CMK (cell line): ENCODE measurements at regions not wholly inside any gene's neighbourhood (a gene's known extent, or its start where the extent isn't known, plus 50 kb on each side); places are given as distances from the start of the nearest gene placed in this dataset.

Experiments used
- DNase-seq: peaks from one replicate; pipeline ENCODE4 v3.0.0-alpha.2; 2010; ENCODE audit warnings: low read depth

DNA sequence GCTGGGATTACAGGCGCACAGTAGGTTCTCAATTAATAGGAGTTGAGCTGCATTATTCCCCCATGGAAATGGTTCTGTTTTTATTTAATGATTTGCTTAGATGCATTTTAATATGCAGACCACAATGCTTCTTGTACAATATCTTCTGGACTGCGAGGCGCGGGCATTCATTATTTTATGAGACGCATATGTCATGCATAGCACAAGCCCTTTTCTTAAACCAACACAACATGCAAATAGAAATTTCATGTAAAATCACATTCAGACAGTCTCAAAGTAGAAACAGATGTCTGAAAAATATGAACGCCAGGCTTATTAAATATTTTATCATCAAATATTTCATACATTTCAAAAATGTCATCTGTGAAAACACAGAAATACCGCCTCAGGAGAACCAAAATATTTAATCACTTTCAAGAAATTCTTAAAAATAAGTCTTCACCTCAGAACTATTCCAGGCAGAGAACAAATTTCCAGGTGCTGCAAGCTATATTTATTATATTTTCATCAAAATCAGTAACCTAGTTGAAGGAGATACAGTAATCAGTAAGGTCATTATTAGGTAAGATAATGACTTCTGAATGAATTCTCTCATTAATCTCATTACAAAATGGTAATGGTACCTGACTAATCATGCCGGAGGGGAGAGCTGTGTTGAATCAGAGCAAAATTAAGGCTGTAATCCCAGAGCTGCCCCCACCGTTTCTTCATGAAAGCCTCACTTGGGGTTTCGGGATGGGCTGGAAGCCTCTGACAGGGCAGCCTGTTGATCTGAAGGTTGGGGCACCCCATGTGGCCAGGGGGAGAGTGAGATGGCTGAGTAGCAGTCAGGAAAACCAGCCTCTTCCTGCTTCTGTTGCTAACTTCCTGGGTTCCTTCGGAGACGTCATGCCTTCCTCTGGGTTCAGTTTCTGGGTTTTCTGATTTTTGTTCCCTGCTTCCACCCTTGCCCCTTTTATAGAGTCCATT, 133.9 kb upstream of the ZNF618 start:
- DNase-seq: no peak

DNA sequence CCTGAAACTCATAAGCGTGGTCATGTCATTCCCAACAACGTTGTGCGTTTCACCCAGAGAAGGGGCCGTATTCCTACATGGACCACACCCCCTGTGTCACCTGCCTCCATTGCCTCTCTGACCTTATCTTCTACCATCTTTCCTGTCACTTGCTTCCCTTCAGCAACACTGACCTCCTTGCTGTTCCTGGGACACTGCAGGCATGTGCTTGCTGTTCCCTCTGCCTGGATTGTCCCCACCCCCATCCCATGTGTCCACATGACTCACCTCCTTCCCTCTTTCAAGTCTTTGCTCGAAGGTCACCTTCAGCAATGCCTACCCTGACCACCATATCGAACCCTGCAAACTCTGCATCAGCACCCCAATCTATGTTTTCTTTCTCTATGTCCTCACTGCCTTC, 133.2 kb upstream of the ZNF618 start:
- no peak for DNase-seq

DNA sequence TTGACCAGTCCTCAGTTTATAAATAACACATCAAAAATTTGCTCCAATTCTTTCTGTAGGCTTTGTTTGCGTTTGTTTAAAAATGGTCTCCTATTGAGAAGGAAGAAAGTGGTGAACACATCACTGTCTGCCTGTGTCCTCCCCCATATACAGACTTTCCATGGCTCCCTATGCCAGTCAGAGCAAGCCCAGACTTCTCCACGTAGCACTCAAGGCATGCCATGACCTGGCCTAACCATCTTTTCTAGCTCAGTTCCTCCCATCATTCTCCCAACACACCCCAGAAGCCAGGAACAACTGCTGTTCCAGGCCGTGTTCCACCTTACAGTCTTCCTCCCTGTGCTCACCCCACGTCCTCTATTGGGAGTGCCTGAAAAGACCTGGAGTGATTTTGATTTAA, 129.6 kb upstream of the ZNF618 start:
- DNase-seq: no peak

DNA sequence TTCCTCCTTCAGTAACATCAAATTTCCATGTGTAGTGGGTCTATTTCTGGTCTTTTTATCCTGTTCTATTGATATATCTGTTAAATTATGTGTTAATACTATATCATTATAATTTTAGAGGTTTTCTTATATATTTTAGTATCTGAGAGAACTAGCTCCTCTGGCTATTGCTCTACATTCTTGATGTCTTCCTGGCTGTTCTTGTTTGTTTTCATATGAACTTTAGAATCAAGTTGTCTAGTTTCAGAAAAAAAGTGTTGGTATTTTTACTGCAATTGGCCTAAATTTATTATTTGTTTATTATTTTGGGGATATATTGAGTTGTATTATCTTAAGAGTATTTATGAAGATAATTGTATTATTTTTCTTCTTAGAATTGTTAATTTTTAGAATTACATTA, 128.0 kb upstream of the ZNF618 start:
- DNase-seq: no peak

DNA sequence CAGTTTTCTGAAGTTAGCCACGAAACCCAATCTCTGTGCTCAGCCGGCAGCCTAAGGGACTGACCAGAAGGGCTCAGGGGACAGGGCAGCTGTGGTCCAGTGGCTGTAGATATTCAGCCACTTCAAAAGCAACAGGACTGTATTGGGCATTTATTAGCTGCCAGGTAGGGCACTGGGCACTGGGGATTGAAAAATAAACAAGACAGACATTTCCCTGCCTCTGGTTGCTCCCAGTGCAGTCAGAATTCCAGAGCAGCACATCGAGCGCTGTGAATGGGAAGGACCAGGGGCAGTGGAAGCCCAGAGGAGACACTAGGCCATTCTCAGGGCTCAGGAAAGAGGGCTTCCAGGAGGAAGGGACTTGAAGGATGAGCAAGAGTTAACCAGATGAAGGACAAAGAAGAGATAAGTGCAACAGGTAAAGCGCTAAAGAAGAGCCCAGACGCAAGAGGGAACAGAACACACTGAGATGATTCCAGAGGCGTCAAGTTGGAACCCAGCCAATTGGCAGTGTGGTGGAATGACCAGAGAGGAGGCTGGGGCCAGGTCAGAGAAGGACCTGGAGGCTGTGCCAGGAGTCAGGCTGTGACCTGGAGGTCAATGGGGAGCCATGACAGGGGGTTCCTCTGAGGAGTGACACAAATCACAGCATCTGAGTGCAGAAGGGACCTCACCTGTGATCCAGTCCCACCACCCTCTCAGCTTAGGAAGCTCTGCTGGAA, 122.5 kb upstream of the ZNF618 start:
- no peak for DNase-seq

DNA sequence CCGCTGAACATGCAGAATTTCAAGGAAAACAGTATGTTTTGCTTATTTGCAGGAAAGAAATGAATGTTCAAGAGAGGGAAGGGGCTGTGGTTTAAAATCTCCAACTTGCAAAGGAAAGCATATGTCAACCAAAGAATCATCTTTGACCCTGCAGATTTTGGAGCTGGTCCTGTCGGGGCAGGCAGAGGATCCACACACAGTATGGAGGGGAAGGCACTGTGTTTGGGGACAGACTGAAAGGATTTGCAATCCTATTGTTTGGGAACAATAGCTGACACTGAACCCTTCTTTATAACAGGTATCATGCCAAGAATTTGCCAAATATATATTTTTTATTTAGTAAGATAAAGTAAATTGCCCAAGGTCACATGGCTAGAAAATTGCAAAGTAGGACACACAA, 121.4 kb upstream of the ZNF618 start:
- DNase-seq: no peak

DNA sequence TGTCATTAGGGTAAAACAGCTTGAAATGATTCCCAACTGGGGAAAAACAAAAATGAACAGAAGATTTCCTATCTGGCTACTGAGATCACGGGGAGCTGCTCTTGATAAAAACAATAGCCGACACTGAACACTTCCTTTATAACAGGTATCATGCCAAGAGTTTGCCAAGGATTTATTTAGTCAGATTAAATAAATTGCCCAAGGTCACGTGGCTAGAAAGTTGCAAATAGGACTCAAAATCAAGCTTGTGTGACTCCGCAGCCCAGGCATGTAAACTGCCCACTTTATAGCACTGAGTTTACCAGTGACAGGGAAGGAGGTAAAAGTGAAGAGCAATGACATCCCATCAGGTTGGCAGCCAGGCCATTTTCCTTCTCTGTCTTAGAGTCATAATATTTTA, 120.7 kb upstream of the ZNF618 start:
- no peak for DNase-seq

DNA sequence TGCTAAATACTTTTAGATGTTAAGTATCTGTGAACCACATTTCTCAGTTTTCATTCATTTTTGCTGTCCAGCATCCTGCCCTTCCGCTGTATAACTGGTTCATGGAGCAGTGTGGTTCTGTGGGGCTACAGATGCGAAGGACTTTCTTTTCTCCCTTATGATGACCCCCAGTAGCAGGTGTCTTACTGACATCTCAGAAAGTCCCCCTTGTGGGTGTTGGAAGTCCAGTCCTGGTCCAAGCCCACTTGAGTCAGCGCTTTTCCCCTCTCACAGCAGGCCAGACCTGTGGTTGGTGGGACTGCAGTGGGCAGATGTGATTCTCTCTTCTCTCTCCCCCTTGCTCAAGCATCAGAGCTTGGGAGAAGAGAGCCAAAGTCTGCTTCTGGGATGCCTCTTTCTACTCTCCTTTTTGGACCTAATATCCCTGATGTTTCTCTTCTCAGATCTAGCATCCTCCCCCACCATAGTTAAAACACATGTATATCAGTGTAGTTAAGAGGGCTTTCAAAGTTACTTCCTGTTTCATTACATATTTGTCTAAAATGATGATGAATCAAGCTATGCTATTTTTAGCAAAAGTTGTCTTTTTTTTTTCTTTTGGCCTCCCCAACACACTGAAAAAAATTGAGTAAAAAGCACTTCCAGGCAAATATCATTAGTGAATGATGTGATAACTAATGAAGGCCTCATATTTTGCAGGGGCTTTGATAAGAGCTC, 119.5 kb upstream of the ZNF618 start:
- DNase-seq: no peak

DNA sequence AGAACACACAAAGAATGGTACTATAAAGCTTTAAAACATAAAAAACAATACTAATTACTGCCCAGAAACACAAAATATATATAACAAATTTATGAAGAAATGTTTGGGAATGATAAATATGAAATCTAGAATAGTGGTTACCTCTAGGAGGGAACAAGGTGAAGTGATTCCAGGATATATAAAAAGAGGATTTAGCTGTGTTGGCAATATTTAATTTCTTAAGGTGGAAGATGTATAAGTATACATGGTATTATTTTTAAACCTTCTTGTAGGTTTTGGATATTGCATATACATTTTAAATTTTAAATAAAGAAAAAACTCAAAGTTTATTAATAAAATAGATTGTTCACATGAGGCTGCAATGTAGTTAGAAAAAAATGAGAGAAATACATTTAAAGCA, 112.7 kb upstream of the ZNF618 start:
- no peak for DNase-seq

DNA sequence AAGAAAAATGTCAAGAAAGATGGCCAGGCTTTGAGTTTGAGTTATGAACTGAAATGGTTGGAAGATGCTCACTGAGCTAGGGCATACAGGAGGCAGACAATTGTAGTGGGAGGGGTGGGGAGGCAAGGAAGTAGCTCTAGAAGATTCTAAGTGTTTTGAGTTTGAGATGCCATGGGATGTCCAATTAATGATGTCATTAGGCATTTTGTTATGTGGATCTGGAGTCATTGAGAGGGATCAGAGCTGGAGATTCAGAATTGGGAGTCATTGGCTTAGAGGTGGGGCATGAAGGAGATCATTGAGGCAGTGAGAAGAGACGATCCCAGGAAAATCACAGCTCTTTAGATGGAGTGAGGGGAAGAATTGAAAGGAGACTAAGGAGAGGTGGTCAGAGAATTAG, 111.5 kb upstream of the ZNF618 start:
- DNase-seq: no peak

DNA sequence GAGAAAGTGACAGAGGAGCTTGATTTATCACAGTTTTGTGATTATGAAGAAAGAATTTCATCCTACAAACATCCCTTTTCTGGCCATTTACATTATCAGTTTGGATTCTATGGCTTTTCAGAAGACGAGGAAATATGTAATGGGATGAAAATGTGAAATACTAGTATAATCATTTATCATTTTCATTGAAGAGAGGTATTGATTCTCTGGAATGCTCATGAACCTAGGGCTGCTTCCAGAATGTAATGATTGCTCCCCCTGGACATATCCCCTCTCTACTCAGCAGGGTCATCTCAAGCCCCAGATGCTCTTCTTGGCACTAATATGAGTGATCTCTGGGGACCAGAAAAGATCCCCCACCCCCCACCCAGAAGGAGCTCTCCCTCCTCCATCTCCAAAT, 106.7 kb upstream of the ZNF618 start:
- no peak for DNase-seq

DNA sequence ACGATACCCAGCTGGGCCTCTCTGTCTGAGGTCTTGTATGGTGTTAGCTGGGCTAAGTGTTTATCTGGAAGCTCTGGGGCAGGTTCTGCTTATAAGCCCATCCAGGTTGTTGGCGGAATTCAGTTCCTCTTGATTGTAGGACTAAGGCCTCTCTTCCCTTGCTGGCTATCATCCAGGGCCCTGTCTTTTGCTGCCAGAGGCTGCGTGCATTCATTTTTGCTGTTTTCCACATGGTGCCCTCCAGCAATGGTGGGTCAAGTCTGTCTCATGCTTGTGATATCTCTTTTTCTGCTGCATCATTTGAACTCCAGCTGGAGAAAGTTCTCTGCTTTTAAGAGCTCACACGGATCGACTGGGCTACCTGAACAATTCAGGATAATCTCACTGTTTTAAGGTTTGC, 105.7 kb upstream of the ZNF618 start:
- DNase-seq: no peak

DNA sequence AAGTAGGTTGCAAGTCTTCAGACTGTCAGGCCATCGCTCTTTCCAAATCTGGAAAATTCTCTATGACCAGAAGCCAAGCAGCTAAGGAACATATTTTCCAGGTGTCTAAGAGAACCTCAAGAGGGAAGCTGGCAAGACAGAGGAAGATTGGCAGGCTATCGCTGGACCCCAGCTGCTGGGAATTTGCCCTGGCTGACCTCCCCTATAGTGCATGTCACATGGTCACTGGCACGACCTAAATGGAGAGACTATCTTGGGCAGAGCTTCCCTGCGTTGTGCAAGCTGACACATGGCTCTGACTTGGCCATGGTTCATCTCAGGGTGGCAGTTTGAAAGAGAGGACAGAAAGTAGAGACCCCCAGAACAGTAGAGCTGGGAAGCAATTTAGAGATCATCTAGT, 104.9 kb upstream of the ZNF618 start:
- no peak for DNase-seq

DNA sequence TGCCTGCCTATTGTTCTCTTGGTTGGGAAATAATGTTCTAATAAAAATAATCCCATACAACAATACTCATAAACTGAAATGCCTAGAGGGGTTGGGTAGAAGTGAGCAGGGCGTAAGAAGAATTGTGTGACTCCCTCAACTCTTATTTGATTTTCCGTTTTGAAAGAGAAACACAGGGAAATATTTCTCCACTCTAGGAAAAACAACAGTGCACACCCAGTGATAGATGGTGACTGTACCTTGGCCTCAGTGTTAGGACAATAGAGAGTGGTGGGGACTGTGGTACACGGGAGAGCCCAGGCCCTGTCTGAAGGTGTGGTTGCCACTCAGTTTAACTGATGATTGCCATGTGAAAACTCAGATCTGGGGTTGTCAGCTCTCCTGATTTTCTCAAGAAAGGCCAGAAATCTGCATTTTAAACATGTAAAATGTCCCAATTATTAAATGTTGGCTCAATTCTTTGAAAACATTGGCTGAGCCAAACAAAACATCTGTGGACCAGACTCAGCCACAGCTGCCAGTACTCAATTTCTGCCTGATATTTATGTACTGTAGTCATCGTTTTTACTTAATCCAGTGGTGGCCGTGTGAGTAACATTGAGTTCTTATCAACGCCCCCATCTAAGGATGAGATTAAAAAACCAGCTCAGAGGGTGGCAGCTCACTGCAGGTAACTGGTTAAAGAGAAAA, 103.8 kb upstream of the ZNF618 start:
- no peak for DNase-seq

DNA sequence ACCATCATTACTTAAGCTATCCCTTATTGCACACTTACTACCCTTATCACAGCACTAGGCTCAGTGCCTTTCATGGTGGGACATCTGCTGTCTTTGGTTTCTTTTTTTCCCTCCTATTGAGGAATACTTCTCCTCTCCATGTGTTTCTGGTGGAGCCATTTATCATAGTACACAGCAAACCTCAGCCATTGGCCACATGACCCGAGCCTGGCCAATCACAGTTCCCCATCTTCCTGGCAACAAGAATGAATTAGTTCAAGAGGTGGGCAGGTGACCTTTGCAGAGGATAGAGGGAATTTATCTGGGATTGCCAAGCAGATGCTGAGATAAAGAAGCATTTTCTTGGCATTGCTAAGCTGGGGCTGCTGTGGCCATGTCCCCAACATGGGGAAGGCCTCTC, 101.1 kb upstream of the ZNF618 start:
- no peak for DNase-seq

DNA sequence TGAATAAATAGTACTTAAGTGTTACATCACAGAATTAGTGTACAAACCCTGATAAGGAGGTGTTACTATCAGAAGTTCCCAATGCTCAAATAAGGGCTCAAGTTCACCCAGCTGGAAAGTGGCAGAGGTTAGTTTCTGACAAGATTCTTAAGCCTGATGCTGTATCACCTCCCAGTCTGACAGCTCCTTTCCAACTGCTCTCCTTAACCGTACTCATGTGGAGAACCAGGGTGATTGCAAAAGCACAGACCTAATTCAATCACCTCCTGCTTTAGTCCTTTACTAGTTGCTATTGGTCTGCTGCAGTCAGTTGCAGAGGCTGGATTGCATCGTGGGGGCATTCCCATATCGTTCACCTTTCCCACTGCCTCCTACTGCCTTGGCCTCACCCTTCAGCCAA, 100.4 kb upstream of the ZNF618 start:
- DNase-seq: no peak

DNA sequence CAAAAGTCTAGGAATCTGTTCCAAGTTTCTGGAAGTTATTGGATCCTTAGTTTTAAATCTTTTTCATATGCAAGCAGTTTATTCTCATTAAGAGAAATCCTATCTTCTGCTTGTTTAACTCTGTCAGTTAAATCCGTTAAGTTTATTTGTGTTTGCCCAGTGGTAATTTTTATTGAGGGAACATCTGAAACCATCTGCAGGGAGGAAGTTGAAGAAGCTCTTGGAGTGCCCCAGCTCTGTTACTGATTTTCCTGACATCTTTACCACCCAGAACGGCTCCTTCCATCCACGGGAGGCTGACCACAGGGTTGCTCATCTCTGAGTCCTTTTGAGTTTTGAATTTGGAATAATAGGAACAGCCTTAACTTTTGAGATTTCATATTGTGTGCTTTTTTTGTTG, 99.9 kb upstream of the ZNF618 start:
- DNase-seq: no peak

DNA sequence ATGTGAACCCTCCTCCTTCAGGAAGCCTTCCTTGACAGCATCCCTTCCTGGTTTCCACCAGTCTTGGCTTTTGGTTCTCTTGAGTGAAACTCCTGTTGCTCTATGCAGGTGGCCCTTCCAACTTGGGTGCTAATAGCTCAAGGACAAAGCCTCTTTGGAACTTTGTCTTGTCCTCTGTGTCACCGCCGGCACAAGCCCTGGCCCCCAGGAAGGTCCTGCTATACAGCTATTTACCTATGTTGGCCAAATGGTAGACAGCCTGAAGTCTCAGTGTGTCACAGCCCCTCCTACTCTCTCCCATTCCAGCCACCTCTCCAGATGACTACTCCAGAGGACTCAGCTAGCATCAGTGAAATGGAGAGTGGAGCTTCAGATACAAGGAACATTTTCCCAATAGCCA, 94.7 kb upstream of the ZNF618 start:
- DNase-seq: no peak

DNA sequence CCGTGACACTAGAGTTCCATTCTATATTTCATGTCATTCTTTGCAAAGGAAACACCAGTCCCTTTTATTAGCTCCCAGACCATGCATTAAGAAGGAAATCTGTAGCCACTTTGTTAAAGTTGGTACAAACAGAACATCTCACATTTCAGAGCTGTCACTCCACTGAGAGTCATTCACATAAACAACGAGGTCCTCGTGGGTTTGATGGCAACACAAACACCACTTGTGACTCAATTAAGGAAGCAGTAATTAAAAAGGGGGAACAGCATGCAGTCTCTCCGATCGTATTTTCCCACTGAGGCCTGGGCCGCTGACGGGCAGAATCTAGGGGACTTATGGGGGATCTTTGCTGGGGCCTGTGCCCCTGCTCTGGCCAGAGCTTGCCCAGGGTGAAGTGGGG, 94.2 kb upstream of the ZNF618 start:
- DNase-seq: no peak

DNA sequence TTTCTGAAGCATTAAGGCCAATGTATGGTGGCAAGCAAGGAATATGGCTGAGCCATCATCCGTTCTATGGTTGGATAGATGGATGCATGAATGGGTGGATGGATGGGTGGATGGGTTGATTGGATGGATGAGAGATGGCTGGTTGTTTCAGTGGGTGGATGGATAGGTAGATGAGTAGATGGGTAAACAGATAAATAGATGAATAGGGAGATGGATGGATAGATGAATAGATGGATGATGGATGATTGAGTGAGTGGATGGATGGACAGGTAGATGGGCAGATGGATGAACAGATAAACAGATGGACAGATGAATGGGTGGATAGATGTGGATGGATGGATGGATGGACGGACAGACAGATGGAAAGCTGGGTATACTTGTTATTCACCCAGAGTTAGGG, 92.6 kb upstream of the ZNF618 start:
- DNase-seq: no peak

DNA sequence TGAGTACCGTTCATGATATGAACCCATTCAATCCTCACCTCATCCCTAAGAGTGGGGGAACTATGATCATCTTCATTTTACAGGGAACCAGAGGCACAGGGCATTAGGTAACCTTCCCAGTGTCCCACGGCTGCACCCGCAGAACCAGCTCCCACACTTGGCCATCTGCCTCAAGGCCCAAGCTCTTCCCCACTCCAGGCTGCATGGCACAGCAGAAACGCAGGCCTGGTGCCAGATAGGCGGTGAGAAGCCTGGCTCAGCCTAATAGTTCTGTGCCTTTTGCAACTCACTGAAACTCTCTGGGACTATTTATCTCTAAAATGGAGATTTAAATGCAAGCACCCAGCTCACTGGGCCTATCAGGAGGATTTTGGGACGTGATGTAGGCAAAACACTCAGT, 90.8 kb upstream of the ZNF618 start:
- DNase-seq: no peak

DNA sequence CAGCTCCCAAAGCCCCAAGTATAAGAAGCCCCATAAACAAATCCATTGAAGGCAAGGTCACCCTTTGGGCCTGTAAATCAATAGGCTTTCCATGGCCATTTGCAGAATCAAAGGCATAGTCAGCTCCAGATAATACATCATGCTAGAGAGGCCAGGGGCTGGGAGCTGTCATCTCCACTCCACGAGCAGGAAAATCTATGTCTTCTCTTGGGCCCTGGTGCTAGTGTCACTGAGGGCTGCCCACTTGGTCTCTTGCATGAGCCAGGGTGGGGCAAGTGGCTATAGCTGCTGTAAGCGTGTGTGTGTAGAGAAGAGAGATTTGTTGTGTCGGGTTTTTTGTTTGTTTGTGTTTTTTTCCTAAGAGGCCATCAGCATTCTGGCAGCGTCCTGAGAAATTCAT, 90.0 kb upstream of the ZNF618 start:
- no peak for DNase-seq
